ENCODE measurements at regions not wholly inside any gene's neighbourhood (a gene's known extent, or its start where the extent isn't known, plus 50 kb on each side); places are given as distances from the start of the nearest gene placed in this dataset.

- ChIA-PET CTCF (no interaction called here), POLR2A (no interaction called here)
- no peak for TF ChIP-seq ZNF404 (tag by site-specific recombination; IDR thresholded peaks at IDR 0.05)
- no peak for TF ChIP-seq BCL6B (tag by site-specific recombination; IDR thresholded peaks at IDR 0.05)
- TF ChIP-seq ZBTB21 (tag by site-specific recombination; IDR thresholded peaks at IDR 0.05): no peak
- TF ChIP-seq ZNF777 (tag by site-specific recombination; IDR thresholded peaks at IDR 0.05; ENCODE audit: borderline replicate concordance): no peak
- no peak for TF ChIP-seq ZNF24 (tag by site-specific recombination; IDR thresholded peaks at IDR 0.05)
- no peak for TF ChIP-seq REST (tag by site-specific recombination; IDR thresholded peaks at IDR 0.05)
- no peak for TF ChIP-seq ZFP69B (tag by site-specific recombination; IDR thresholded peaks at IDR 0.05)
- no peak for TF ChIP-seq FEZF1 (tag by site-specific recombination; IDR thresholded peaks at IDR 0.05)
- no peak for TF ChIP-seq ZFHX2 (tag by site-specific recombination; conservative IDR thresholded peaks at IDR 0.05)
- no peak for TF ChIP-seq ZNF549 (tag by site-specific recombination; IDR thresholded peaks at IDR 0.05)
- no peak for TF ChIP-seq KLF16 (tag by site-specific recombination; IDR thresholded peaks at IDR 0.05)
- no peak for TF ChIP-seq ZNF704 (tag by site-specific recombination; IDR thresholded peaks at IDR 0.05)
- no peak for TF ChIP-seq WT1 (tag by site-specific recombination; IDR thresholded peaks at IDR 0.05)
- TF ChIP-seq ZNF239 (tag by site-specific recombination; IDR thresholded peaks at IDR 0.05): no peak
- TF ChIP-seq, protein P1, sequence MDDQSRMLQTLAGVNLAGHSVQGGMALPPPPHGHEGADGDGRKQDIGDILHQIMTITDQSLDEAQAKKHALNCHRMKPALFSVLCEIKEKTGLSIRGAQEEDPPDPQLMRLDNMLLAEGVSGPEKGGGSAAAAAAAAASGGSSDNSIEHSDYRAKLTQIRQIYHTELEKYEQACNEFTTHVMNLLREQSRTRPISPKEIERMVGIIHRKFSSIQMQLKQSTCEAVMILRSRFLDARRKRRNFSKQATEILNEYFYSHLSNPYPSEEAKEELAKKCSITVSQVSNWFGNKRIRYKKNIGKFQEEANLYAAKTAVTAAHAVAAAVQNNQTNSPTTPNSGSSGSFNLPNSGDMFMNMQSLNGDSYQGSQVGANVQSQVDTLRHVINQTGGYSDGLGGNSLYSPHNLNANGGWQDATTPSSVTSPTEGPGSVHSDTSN (CRISPR knock-in tag; IDR thresholded peaks at IDR 0.05): no peak
- no peak for TF ChIP-seq SP3 (tag by site-specific recombination; IDR thresholded peaks at IDR 0.05)
- TF ChIP-seq ZNF394 (tag by site-specific recombination; IDR thresholded peaks at IDR 0.05; ENCODE audit: borderline replicate concordance): no peak
- no peak for TF ChIP-seq HOXA7 (CRISPR knock-in tag; IDR thresholded peaks at IDR 0.05; ENCODE audit: borderline replicate concordance)
- TF ChIP-seq ZNF350 (tag by site-specific recombination; IDR thresholded peaks at IDR 0.05): no peak
- Histone ChIP-seq H3K4me1 (ENCODE audit: control insufficient read depth, insufficient read depth, low read length) (no peaks in the 10 kb centered on the region), H3K9me3 (ENCODE audit: control insufficient read depth, insufficient read depth, low read depth, low read length) (no peaks in the 10 kb centered on the region), H3K36me3 (ENCODE audit: control insufficient read depth in 2 of 2, insufficient read depth in 1 of 2, low read length in 2 of 2) (no peaks in the 10 kb centered on the region), H3K27ac (ENCODE audit: extremely low read depth, low read depth, low read length) (no peak overlapping the region), H3K4me3 (ENCODE audit: low read depth, low read length) (no peak overlapping the region)
Observed at GRCh38 chr13:57932061-57932460, 300.5 kb downstream of the PCDH17 start.

GRCh38 chr13:57933606-57934005, 302.1 kb downstream of the PCDH17 start:
- Histone ChIP-seq H3K27ac (ENCODE audit: extremely low read depth, low read depth, low read length) (no peak overlapping the region), H3K4me3 (ENCODE audit: low read depth, low read length) (no peak overlapping the region), H3K4me1 (ENCODE audit: control insufficient read depth, insufficient read depth, low read length) (no peaks in the 10 kb centered on the region), H3K36me3 (ENCODE audit: control insufficient read depth in 2 of 2, insufficient read depth in 1 of 2, low read length in 2 of 2) (no peaks in the 10 kb centered on the region), H3K9me3 (ENCODE audit: control insufficient read depth, insufficient read depth, low read depth, low read length) (no peaks in the 10 kb centered on the region)
- CTCF ChIA-PET: interaction anchor here (0.5 to 1.3 kb wide), 3 partner anchors 299 to 1008 kb away, joined by 3 read pairs; no protein-coding TSS in a partner anchor
- POLR2A ChIA-PET: no interaction called here
- TF ChIP-seq ZNF416 (tag by site-specific recombination; IDR thresholded peaks at IDR 0.05) (no peak), ZNF211 (tag by site-specific recombination; IDR thresholded peaks at IDR 0.05; ENCODE audit: low read depth) (no peak), ZNF518A (tag by site-specific recombination; conservative IDR thresholded peaks at IDR 0.05; ENCODE audit: low read depth) (no peak), KLF10 (tag by site-specific recombination; IDR thresholded peaks at IDR 0.05) (no peak), ZNF510 (tag by site-specific recombination; IDR thresholded peaks at IDR 0.05; ENCODE audit: insufficient replicate concordance) (no peak)

Measured in HEK293 (cell line).